ENCODE measurements at regions not wholly inside any gene's neighbourhood (a gene's known extent, or its start where the extent isn't known, plus 50 kb on each side); places are given as distances from the start of the nearest gene placed in this dataset.

DNA sequence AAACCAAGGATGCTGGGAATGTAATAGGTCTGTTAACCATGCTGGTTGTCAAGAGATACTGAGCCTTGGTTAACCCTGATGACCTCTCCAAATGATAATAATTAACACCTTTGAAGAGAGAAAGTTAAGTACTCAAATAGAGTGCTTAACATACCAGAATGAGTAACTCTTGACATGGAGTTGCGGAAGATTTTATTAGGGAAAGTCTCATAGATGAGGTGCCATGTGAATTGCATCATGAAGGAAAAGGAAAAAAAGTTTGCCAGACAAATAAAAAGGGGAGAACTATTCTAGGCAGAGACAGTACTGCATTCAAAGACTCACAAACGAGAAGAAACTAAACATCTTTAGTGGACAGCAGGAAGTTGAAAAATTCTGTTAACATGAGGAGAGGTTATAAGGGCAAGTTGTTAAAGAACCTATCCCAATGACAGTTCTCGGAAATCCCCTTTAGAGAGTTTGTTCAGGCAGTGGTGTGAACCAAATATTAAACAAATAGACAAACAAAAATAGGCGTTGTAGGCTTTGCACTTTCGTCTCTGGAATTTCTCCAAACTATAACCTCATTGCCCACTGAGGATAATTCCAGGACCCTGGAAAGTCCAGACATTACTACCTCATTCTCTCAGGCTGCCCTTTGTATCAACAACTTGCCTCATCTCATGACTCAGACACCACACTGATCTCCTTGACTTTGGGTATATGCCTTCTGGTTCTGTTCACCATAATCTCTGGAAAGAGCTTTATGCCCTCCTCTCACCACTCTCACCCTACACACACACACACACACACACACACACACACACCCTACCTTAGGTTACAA lies 435.0 kb downstream of the GXYLT1 start:
- Histone ChIP-seq H3K36me3 (no peaks in the 10 kb centered on the region), H3K27me3 (ENCODE audit: low read depth) (no peaks in the 10 kb centered on the region), H3K27ac (replicated peaks) (no peak overlapping the region), H3K4me3 (no peak overlapping the region), H3K9me3 (replicated peaks) (no peaks in the 10 kb centered on the region), H3K4me1 (no peaks in the 10 kb centered on the region)
- TF ChIP-seq, protein P1, sequence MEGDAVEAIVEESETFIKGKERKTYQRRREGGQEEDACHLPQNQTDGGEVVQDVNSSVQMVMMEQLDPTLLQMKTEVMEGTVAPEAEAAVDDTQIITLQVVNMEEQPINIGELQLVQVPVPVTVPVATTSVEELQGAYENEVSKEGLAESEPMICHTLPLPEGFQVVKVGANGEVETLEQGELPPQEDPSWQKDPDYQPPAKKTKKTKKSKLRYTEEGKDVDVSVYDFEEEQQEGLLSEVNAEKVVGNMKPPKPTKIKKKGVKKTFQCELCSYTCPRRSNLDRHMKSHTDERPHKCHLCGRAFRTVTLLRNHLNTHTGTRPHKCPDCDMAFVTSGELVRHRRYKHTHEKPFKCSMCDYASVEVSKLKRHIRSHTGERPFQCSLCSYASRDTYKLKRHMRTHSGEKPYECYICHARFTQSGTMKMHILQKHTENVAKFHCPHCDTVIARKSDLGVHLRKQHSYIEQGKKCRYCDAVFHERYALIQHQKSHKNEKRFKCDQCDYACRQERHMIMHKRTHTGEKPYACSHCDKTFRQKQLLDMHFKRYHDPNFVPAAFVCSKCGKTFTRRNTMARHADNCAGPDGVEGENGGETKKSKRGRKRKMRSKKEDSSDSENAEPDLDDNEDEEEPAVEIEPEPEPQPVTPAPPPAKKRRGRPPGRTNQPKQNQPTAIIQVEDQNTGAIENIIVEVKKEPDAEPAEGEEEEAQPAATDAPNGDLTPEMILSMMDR (IDR thresholded peaks at IDR 0.05; ENCODE audit: borderline replicate concordance), result no peak
- DNase-seq, result no peak
- intact Hi-C loops (cut with micrococcal nuclease), result no loop called here

DNA sequence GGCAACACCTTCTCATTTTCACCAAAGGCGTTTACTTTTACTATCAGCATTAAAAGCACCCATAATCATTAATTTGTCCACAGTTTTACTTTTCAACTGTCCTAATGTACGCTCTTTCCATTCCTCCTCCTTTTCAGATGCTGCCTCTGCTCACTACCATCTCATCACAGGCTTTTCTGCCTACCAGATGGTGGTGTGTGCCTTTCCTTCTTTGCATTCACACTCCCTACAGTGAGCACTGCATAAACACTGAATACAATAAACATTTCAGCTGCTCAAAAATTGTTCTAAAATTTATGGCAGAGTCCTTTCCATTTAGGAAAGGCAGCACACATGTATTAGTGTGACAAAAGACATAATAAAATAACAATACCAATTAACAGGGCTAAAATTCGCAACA lies 435.7 kb downstream of the GXYLT1 start:
- no peak overlapping the region for H3K4me3 ChIP-seq

DNA sequence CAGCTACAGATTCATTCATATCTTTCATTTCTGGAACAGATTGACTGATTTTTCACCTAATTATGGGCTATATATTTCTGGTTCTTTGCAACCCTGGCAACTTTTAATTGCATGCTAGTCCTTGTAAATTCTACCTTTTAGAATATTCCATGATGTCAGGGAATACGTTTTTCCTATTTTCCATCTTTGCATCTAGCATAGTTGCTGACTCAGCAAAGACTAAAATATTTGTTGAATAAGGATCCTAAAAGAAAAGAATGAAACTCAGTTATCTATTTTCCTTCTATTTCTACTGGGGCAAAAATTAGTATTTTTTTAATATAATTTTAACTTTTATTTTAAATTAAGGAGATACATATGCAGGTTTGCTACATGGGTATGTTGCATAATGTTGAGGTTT lies 438.3 kb downstream of the GXYLT1 start:
- Histone ChIP-seq H3K9me3 (replicated peaks) (no peaks in the 10 kb centered on the region), H3K4me1 (no peaks in the 10 kb centered on the region), H3K4me3 (no peak overlapping the region), H3K36me3 (no peaks in the 10 kb centered on the region), H3K27ac (replicated peaks) (no peak overlapping the region), H3K27me3 (ENCODE audit: low read depth) (no peaks in the 10 kb centered on the region)
- intact Hi-C loops (cut with micrococcal nuclease), result no loop called here
- no peak for DNase-seq
- TF ChIP-seq, protein P1 (IDR thresholded peaks at IDR 0.05; ENCODE audit: borderline replicate concordance), result no peak

More for the DNA sequence above, 435.7 kb downstream of the GXYLT1 start:
- Histone ChIP-seq H3K4me1 (no peaks in the 10 kb centered on the region), H3K27me3 (ENCODE audit: low read depth) (no peaks in the 10 kb centered on the region), H3K36me3 (no peaks in the 10 kb centered on the region), H3K9me3 (replicated peaks) (no peaks in the 10 kb centered on the region), H3K27ac (replicated peaks) (no peak overlapping the region)
- TF ChIP-seq, protein P1 (IDR thresholded peaks at IDR 0.05; ENCODE audit: borderline replicate concordance), result no peak
- intact Hi-C loops (cut with micrococcal nuclease), result no loop called here
- DNase-seq, result no peak

DNA sequence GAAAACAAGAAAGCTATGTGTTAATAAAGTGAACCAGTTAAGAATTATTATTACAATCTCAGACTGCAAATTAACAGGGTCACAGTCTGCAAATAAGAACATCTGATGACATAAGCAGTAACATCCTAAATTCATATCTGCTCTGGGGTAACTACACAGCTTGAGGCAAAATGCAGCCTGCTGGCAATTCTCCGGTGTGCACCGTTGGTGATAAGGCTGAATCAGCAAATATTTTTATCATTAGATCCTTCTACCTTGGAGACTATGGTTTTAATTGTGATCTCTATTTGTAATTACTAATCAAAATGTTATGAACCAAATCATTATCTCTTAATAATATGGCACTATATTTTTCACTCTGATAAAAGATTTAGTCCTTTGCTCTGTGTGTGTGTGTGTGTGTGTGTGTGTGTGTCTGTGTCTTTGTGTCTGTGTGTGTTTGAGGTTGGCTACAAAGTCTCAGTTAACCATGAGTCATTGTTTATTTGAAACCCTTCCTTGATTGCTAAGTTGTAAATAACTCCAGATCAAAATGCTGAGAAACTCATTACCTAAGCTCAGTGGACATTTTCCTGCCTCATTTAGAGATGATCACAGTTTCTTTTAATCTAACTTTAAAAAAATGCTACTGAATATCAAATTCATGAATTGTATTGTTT lies 442.6 kb downstream of the GXYLT1 start:
- H3K4me3 ChIP-seq, result no peak overlapping the region
- H3K4me1 ChIP-seq, result no peaks in the 10 kb centered on the region
- no peak overlapping the region for H3K27ac ChIP-seq (replicated peaks)
- H3K9me3 ChIP-seq (replicated peaks), result no peaks in the 10 kb centered on the region
- no peak for DNase-seq
- H3K36me3 ChIP-seq, result no peaks in the 10 kb centered on the region
- H3K27me3 ChIP-seq (ENCODE audit: low read depth), result no peaks in the 10 kb centered on the region
- intact Hi-C loops (cut with micrococcal nuclease), result no loop called here
- TF ChIP-seq, protein P1 (IDR thresholded peaks at IDR 0.05; ENCODE audit: borderline replicate concordance), result no peak

DNA sequence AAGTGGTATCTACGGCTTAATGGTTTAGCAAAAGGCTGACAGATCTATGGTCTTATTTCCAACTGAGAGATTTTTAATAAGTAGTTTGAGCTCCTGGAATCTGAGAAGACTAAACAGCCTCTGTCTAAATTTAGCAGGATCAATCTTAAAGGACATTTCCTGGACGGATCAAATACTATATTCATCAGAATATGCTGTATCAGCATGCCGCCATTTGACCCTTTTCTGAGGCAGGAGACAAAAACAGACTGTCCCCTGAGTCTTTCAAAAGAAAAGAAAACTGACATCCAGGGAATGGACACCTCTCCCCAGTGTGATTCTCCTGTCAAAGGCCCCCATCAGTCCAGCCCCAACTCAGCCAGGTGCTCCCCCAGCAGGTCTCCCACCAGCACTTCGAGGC lies 443.7 kb downstream of the GXYLT1 start:
- no peak for DNase-seq
- Histone ChIP-seq H3K27ac (replicated peaks) (no peak overlapping the region), H3K4me1 (no peaks in the 10 kb centered on the region), H3K36me3 (no peaks in the 10 kb centered on the region), H3K9me3 (replicated peaks) (no peaks in the 10 kb centered on the region), H3K27me3 (ENCODE audit: low read depth) (no peaks in the 10 kb centered on the region), H3K4me3 (no peak overlapping the region)
- TF ChIP-seq, protein P1 (IDR thresholded peaks at IDR 0.05; ENCODE audit: borderline replicate concordance), result no peak
- intact Hi-C loops (cut with micrococcal nuclease), result no loop called here
